Calu3 (cell line): ENCODE measurements at regions not wholly inside any gene's neighbourhood (a gene's known extent, or its start where the extent isn't known, plus 50 kb on each side); places are given as distances from the start of the nearest gene placed in this dataset.

Experiments used
- BruUV-seq: library from RNA; stranded (reverse); fragments of 400-500 nt; replicated peaks from 2 replicates; lab custom pipeline; 2021; lab: Mats Ljungman, UMichigan
- CTCF ChIA-PET: fragments of 300-600 bp; sonication (Branson Sonifier 250); formaldehyde crosslinking; loops from one replicate; lab custom pipeline; 2022; ENCODE audit warnings: antibody characterized with exemption; lab: Charles Lee
- DNase-seq: peaks from one replicate; pipeline ENCODE4 v3.0.0; 2022
- H3K27ac Mint-ChIP-seq: one replicate; pipeline ENCODE4 v1.8.0; 2022; ENCODE audit warnings: mixed read lengths; ENCODE audit not compliant: unreplicated experiment
- H3K27me3 Mint-ChIP-seq: one replicate; pipeline ENCODE4 v1.8.0; 2022; ENCODE audit warnings: mixed read lengths; ENCODE audit not compliant: unreplicated experiment
- H3K36me3 Mint-ChIP-seq: one replicate; pipeline ENCODE4 v1.8.0; 2022; ENCODE audit warnings: mild to moderate bottlenecking, moderate library complexity, mixed read lengths; ENCODE audit not compliant: insufficient read depth, unreplicated experiment
- H3K4me1 Mint-ChIP-seq: one replicate; pipeline ENCODE4 v1.8.0; 2022; ENCODE audit warnings: mild to moderate bottlenecking, low read depth, mixed read lengths; ENCODE audit not compliant: unreplicated experiment
- H3K4me3 Mint-ChIP-seq: one replicate; pipeline ENCODE4 v1.8.0; 2022; ENCODE audit warnings: mild to moderate bottlenecking, low read depth, moderate library complexity, mixed read lengths; ENCODE audit not compliant: unreplicated experiment
- H3K9me3 Mint-ChIP-seq: one replicate; pipeline ENCODE4 v1.8.0; 2022; ENCODE audit warnings: low read depth, mixed read lengths; ENCODE audit not compliant: unreplicated experiment
- intact Hi-C: fragments of 100-400 bp; cut with micrococcal nuclease; formaldehyde crosslinking; loops from one replicate; pipeline ENCODE4 v1.10.0; 2022; ENCODE audit not compliant: unreplicated experiment
- TF ChIP-seq, protein P1 (sequence below): fragments of 200-600 bp; IDR thresholded peaks from one replicate; pipeline ENCODE4 v1.8.0; 2022; ENCODE audit warnings: antibody characterized with exemption; ENCODE audit not compliant: unreplicated experiment

DNA sequence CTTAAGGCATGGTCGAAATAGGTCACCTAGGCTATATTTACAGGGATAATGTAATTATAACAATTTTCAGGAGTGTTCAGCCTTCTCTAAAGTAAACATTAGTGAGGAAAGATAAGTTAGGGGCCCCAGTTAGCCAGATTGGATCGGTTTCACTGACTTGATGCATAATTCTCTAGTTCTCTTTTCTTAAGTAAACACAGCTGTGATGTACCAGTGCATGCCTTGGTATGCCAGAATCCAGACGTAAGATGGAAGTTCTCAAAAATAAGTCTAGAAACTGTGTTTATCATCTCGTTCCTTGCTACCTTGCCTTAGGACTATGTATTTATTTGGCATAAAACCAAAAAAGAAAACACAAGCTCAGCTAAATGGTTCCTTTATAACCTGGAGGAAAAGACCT is 442.2 kb upstream of the CLINT1 start:
- H3K9me3 Mint-ChIP-seq: peaks cover 2% of the 10 kb centered on the region
- no TSS peak for BruUV-seq
- CTCF ChIA-PET: no interaction called here

DNA sequence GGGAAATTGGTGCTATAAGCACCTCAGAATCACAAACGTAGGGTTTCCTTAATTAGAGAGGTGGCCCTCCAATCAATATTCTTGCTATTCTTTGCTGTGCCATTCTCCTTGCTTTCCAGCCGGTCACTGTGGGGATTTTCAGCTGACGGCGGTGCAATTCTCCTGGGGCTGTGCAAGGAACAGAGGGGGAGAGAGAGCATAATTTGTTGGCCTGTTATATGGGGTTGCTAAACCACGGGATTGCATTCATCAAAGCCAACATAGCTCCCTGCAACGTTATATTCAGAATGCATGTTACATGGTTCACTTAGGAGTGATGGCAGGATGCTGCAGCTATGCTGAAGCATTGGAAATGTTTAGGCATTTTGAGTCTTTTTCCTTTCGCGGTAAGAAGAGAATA is 441.3 kb upstream of the CLINT1 start:
- H3K9me3 Mint-ChIP-seq: peaks cover 2% of the 10 kb centered on the region
- H3K27me3 Mint-ChIP-seq: peaks cover 13% of the 10 kb centered on the region
- CTCF ChIA-PET: no interaction called here
- H3K4me3 Mint-ChIP-seq: no peak overlapping the region
- TF ChIP-seq, protein P1, sequence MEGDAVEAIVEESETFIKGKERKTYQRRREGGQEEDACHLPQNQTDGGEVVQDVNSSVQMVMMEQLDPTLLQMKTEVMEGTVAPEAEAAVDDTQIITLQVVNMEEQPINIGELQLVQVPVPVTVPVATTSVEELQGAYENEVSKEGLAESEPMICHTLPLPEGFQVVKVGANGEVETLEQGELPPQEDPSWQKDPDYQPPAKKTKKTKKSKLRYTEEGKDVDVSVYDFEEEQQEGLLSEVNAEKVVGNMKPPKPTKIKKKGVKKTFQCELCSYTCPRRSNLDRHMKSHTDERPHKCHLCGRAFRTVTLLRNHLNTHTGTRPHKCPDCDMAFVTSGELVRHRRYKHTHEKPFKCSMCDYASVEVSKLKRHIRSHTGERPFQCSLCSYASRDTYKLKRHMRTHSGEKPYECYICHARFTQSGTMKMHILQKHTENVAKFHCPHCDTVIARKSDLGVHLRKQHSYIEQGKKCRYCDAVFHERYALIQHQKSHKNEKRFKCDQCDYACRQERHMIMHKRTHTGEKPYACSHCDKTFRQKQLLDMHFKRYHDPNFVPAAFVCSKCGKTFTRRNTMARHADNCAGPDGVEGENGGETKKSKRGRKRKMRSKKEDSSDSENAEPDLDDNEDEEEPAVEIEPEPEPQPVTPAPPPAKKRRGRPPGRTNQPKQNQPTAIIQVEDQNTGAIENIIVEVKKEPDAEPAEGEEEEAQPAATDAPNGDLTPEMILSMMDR: no peak
- no peak overlapping the region for H3K27ac Mint-ChIP-seq
- DNase-seq: no peak
- no TSS peak for BruUV-seq
- H3K36me3 Mint-ChIP-seq: no peaks in the 10 kb centered on the region
- no peaks in the 10 kb centered on the region for H3K4me1 Mint-ChIP-seq
- intact Hi-C loops: no loop called here

More for the DNA sequence above, 442.2 kb upstream of the CLINT1 start:
- no peaks in the 10 kb centered on the region for H3K4me1 Mint-ChIP-seq
- no peaks in the 10 kb centered on the region for H3K36me3 Mint-ChIP-seq
- H3K4me3 Mint-ChIP-seq: no peak overlapping the region
- TF ChIP-seq, protein P1: no peak
- H3K27me3 Mint-ChIP-seq: peaks cover 13% of the 10 kb centered on the region
- DNase-seq: no peak
- H3K27ac Mint-ChIP-seq: no peak overlapping the region
- intact Hi-C loops: no loop called here

DNA sequence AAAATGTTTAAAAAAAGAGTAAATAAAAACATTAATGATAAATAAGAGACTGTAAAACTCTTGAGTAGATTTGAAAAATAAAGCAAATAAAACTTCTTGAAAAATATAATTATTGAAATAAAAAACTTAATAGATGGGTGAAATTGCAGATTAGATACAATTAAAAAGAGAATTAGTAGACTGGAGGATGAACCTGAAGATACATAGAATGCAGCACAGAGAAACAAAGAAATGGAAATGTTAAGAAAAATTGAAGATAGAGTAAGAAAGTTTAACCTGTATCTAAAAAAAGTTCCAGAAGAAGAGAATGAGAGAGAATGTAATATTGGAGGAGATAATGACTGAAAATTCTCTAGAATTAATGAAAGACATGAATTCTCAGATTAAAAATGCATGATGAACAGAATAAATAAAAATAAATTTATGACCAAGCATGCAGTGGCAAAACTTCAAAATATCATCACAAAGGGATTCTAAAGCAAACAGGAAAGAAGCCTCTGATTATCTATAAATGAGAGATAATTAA is 438.1 kb upstream of the CLINT1 start:
- no peaks in the 10 kb centered on the region for H3K4me1 Mint-ChIP-seq
- BruUV-seq: no TSS peak
- no peaks in the 10 kb centered on the region for H3K36me3 Mint-ChIP-seq
- intact Hi-C loops: no loop called here
- peaks cover 2% of the 10 kb centered on the region for H3K9me3 Mint-ChIP-seq
- H3K4me3 Mint-ChIP-seq: no peak overlapping the region
- no peak for DNase-seq
- H3K27me3 Mint-ChIP-seq: peaks cover 11% of the 10 kb centered on the region
- TF ChIP-seq, protein P1: no peak
- no peak overlapping the region for H3K27ac Mint-ChIP-seq
- CTCF ChIA-PET: no interaction called here

GRCh38 chr5:158294701-158295100 is 435.8 kb upstream of the CLINT1 start:
- CTCF ChIA-PET: no interaction called here

More at GRCh38 chr5:158294701-158295100, 435.8 kb upstream of the CLINT1 start:
- H3K27ac Mint-ChIP-seq: no peak overlapping the region
- no peak overlapping the region for H3K4me3 Mint-ChIP-seq
- H3K9me3 Mint-ChIP-seq: peaks cover 2% of the 10 kb centered on the region
- H3K27me3 Mint-ChIP-seq: no peaks in the 10 kb centered on the region
- no peaks in the 10 kb centered on the region for H3K36me3 Mint-ChIP-seq
- intact Hi-C loops: no loop called here
- DNase-seq: no peak
- no peaks in the 10 kb centered on the region for H3K4me1 Mint-ChIP-seq
- TF ChIP-seq, protein P1: no peak
- no TSS peak for BruUV-seq
